HEK293 (cell line): ENCODE measurements at regions not wholly inside any gene's neighbourhood (a gene's known extent, or its start where the extent isn't known, plus 50 kb on each side); places are given as distances from the start of the nearest gene placed in this dataset.

Source experiments
- CTCF ChIA-PET: fragments of 350-600 bp; formaldehyde crosslinking; extraction: SDS; loops from one replicate; lab custom pipeline; 2021; ENCODE audit warnings: antibody characterized with exemption; lab: Yijun Ruan, JAX
- POLR2A ChIA-PET: fragments of 300-600 bp; formaldehyde crosslinking; extraction: SDS; loops from one replicate; lab custom pipeline; 2020; ENCODE audit warnings: antibody characterized with exemption, inconsistent platforms; lab: Yijun Ruan, JAX
- H3K27ac ChIP-seq: fragments of 200-500 bp; sonication (Bioruptor generic); 2 replicates; pipeline ENCODE4 v1.5.1; 2014; ENCODE audit warnings: low read depth, low read length, control low read depth, inconsistent platforms; ENCODE audit errors: extremely low read depth
- H3K36me3 ChIP-seq, 2 experiments: fragments of 200-500 bp in 1 of 2; sonication (Bioruptor generic) in 1 of 2; 1 replicate in 1 of 2; 2 replicates in 1 of 2; pipeline ENCODE4 v1.5.1; 2014 to 2017; ENCODE audit warnings: inconsistent platforms in 2 of 2, low read length in 2 of 2; ENCODE audit not compliant: control insufficient read depth in 2 of 2, insufficient read depth in 1 of 2
- H3K4me1 ChIP-seq: fragments of 200-500 bp; sonication (Bioruptor generic); 2 replicates; pipeline ENCODE4 v1.5.1; 2014; ENCODE audit warnings: mild to moderate bottlenecking, low read length, inconsistent platforms; ENCODE audit not compliant: control insufficient read depth, insufficient read depth
- H3K4me3 ChIP-seq: 2 replicates; pipeline ENCODE4 v1.5.1; 2011; ENCODE audit warnings: low read depth, mild to moderate bottlenecking, control low read depth, low read length, moderate library complexity
- H3K9me3 ChIP-seq: fragments of 200-500 bp; sonication (Bioruptor generic); 2 replicates; pipeline ENCODE4 v1.5.1; 2014; ENCODE audit warnings: low read depth, low read length, inconsistent platforms; ENCODE audit not compliant: control insufficient read depth, insufficient read depth
- BCL11B ChIP-seq: fragments of 450-650 bp; formaldehyde crosslinking; IDR thresholded peaks from 2 replicates; pipeline ENCODE4 v1.5.1; 2016; ENCODE audit warnings: low read depth, missing biosample characterization, missing genetic modification characterization
- FEZF1 ChIP-seq: fragments of 450-650 bp; formaldehyde crosslinking; IDR thresholded peaks from 2 replicates; pipeline ENCODE4 v1.5.1; 2016; ENCODE audit warnings: missing biosample characterization, missing genetic modification characterization
- GLIS2 ChIP-seq: fragments of 450-650 bp; formaldehyde crosslinking; IDR thresholded peaks from 2 replicates; pipeline ENCODE4 v1.5.1; 2016; ENCODE audit warnings: missing biosample characterization, missing genetic modification characterization
- MZF1 ChIP-seq: fragments of 450-650 bp; formaldehyde crosslinking; IDR thresholded peaks from 2 replicates; pipeline ENCODE4 v1.5.1; 2017; ENCODE audit warnings: missing biosample characterization, missing genetic modification characterization, borderline replicate concordance
- RBAK ChIP-seq: fragments of 450-650 bp; formaldehyde crosslinking; IDR thresholded peaks from 2 replicates; pipeline ENCODE4 v1.5.1; 2016; ENCODE audit warnings: missing biosample characterization, missing genetic modification characterization
- REPIN1 ChIP-seq: fragments of 450-650 bp; formaldehyde crosslinking; IDR thresholded peaks from 2 replicates; pipeline ENCODE4 v1.5.1; 2017; ENCODE audit warnings: missing biosample characterization, missing genetic modification characterization, low read depth
- SP3 ChIP-seq: fragments of 450-650 bp; formaldehyde crosslinking; IDR thresholded peaks from 2 replicates; pipeline ENCODE4 v1.5.1; 2016; ENCODE audit warnings: missing biosample characterization, missing genetic modification characterization
- ZBTB17 ChIP-seq: fragments of 450-650 bp; formaldehyde crosslinking; IDR thresholded peaks from 2 replicates; pipeline ENCODE4 v1.5.1; 2016; ENCODE audit warnings: missing biosample characterization, missing genetic modification characterization
- ZNF157 ChIP-seq: fragments of 450-650 bp; formaldehyde crosslinking; IDR thresholded peaks from 2 replicates; pipeline ENCODE4 v1.5.1; 2016; ENCODE audit warnings: missing biosample characterization, missing genetic modification characterization
- ZNF24 ChIP-seq: fragments of 450-650 bp; formaldehyde crosslinking; IDR thresholded peaks from 2 replicates; pipeline ENCODE4 v1.5.1; 2016; ENCODE audit warnings: missing biosample characterization, missing genetic modification characterization
- ZNF302 ChIP-seq: fragments of 450-650 bp; formaldehyde crosslinking; IDR thresholded peaks from 2 replicates; pipeline ENCODE4 v1.5.1; 2016; ENCODE audit warnings: missing biosample characterization, missing genetic modification characterization, low read depth
- ZNF324 ChIP-seq: fragments of 450-650 bp; formaldehyde crosslinking; IDR thresholded peaks from 2 replicates; pipeline ENCODE4 v1.5.1; 2016; ENCODE audit warnings: missing biosample characterization, missing genetic modification characterization
- ZNF521 ChIP-seq: fragments of 450-650 bp; formaldehyde crosslinking; IDR thresholded peaks from 2 replicates; pipeline ENCODE4 v1.5.1; 2017; ENCODE audit warnings: missing biosample characterization, mild to moderate bottlenecking, missing genetic modification characterization
- ZNF658 ChIP-seq: fragments of 450-650 bp; formaldehyde crosslinking; IDR thresholded peaks from 2 replicates; pipeline ENCODE4; 2016; ENCODE audit warnings: missing biosample characterization, missing genetic modification characterization
- ZNF792 ChIP-seq: fragments of 450-650 bp; formaldehyde crosslinking; IDR thresholded peaks from 2 replicates; pipeline ENCODE4 v1.5.1; 2016; ENCODE audit warnings: missing biosample characterization, missing genetic modification characterization
- ZNF837 ChIP-seq: fragments of 450-650 bp; formaldehyde crosslinking; IDR thresholded peaks from 2 replicates; pipeline ENCODE4 v1.5.1; 2016; ENCODE audit warnings: missing biosample characterization, missing genetic modification characterization
- TF ChIP-seq, protein P1 (sequence below): fragments of 450-650 bp; formaldehyde crosslinking; IDR thresholded peaks from 2 replicates; pipeline ENCODE4 v1.5.1; 2017; ENCODE audit warnings: missing biosample characterization, missing genetic modification characterization
- TF ChIP-seq, protein P2 (sequence below): fragments of 450-650 bp; formaldehyde crosslinking; IDR thresholded peaks from 2 replicates; pipeline ENCODE4 v1.5.1; 2016; ENCODE audit warnings: missing biosample characterization, missing genetic modification characterization, borderline replicate concordance
- TF ChIP-seq, protein P3 (sequence below): fragments of 450-650 bp; formaldehyde crosslinking; IDR thresholded peaks from 2 replicates; pipeline ENCODE4 v1.5.1; 2016; ENCODE audit warnings: missing biosample characterization, missing genetic modification characterization
- TF ChIP-seq, protein P4 (sequence below): fragments of 450-650 bp; formaldehyde crosslinking; optimal IDR thresholded peaks from 2 replicates; pipeline ENCODE3; 2016; ENCODE audit warnings: missing biosample characterization, mild to moderate bottlenecking, missing genetic modification characterization
- TF ChIP-seq, protein P5 (sequence below): fragments of 450-650 bp; formaldehyde crosslinking; IDR thresholded peaks from 2 replicates; pipeline ENCODE4 v1.5.1; 2016; ENCODE audit warnings: missing biosample characterization, missing genetic modification characterization
- TF ChIP-seq, protein P6 (sequence below): fragments of 450-650 bp; formaldehyde crosslinking; IDR thresholded peaks from 2 replicates; pipeline ENCODE4 v1.5.1; 2016; ENCODE audit warnings: missing biosample characterization, missing genetic modification characterization
- TF ChIP-seq, protein P7 (sequence below): fragments of 450-650 bp; formaldehyde crosslinking; IDR thresholded peaks from 2 replicates; pipeline ENCODE4 v1.5.1; 2016; ENCODE audit warnings: missing biosample characterization, missing genetic modification characterization

DNA sequence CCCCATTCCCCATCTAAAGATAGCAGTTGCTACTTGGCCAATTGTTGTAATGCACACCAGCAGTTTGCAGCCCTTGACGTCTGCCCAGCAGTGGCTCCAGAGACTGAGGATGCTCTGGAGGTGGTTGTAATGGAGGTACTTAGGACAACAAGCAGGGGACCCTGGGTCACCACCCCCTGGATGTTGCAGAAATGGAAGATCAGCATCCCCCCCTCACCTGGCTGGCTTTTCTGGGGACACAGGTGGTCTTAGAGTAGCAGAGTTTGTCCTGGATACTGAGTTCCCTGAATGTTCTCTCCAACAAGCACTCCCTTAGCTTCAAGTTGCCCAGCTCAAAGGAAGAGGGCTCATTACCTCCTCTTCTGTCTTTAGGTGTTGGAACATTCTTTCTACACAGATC is 250.5 kb downstream of the AACS start:
- Histone ChIP-seq H3K4me3 (no peak overlapping the region), H3K4me1 (no peaks in the 10 kb centered on the region), H3K36me3 (no peaks in the 10 kb centered on the region), H3K9me3 (no peaks in the 10 kb centered on the region), H3K27ac (no peak overlapping the region)
- CTCF ChIA-PET: interaction anchor here (2.0 kb wide), 1 partner anchor 16 kb away, joined by 5 read pairs; no protein-coding TSS in a partner anchor
- POLR2A ChIA-PET: no interaction called here
- TF ChIP-seq ZNF324: no peak
- TF ChIP-seq ZNF837: no peak
- TF ChIP-seq, protein P1, sequence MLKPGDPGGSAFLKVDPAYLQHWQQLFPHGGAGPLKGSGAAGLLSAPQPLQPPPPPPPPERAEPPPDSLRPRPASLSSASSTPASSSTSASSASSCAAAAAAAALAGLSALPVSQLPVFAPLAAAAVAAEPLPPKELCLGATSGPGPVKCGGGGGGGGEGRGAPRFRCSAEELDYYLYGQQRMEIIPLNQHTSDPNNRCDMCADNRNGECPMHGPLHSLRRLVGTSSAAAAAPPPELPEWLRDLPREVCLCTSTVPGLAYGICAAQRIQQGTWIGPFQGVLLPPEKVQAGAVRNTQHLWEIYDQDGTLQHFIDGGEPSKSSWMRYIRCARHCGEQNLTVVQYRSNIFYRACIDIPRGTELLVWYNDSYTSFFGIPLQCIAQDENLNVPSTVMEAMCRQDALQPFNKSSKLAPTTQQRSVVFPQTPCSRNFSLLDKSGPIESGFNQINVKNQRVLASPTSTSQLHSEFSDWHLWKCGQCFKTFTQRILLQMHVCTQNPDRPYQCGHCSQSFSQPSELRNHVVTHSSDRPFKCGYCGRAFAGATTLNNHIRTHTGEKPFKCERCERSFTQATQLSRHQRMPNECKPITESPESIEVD (tag by site-specific recombination): no peak
- TF ChIP-seq, protein P2, sequence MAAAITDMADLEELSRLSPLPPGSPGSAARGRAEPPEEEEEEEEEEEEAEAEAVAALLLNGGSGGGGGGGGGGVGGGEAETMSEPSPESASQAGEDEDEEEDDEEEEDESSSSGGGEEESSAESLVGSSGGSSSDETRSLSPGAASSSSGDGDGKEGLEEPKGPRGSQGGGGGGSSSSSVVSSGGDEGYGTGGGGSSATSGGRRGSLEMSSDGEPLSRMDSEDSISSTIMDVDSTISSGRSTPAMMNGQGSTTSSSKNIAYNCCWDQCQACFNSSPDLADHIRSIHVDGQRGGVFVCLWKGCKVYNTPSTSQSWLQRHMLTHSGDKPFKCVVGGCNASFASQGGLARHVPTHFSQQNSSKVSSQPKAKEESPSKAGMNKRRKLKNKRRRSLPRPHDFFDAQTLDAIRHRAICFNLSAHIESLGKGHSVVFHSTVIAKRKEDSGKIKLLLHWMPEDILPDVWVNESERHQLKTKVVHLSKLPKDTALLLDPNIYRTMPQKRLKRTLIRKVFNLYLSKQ (tag by site-specific recombination): no peak
- no peak for TF ChIP-seq ZNF302
- no peak for TF ChIP-seq ZNF521 (tag by site-specific recombination)
- no peak for TF ChIP-seq ZBTB17
- no peak for TF ChIP-seq ZNF658 (tag by site-specific recombination)
- no peak for TF ChIP-seq MZF1 (tag by site-specific recombination)
- no peak for TF ChIP-seq ZNF792
- no peak for TF ChIP-seq GLIS2 (tag by site-specific recombination)
- TF ChIP-seq, all 188 proteins: peak for 0

DNA sequence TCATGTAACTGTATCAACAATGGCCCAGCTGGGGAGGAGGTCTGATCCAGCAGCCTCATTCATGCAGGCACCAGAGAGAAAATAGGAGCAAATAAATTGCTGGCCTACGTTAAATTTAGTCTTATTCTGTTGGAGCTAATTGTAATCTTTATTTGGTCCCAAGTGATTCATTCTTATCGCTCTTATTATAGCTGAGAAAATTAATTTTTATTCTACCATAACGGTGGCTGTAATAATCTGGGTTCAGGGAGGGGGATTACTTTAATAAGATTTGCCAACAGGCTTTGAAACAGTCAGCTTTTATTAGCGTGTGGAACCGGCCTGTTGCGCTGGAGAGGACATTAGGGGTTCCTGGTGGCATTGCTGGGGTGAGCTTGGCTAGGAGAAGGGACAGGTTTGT is 254.9 kb downstream of the AACS start:
- H3K4me3 ChIP-seq: no peak overlapping the region
- no peak overlapping the region for H3K27ac ChIP-seq
- H3K4me1 ChIP-seq: no peaks in the 10 kb centered on the region
- H3K36me3 ChIP-seq: no peaks in the 10 kb centered on the region
- CTCF ChIA-PET: interaction anchor here (0.7 kb wide), 1 partner anchor 155 kb away, joined by 5 read pairs; no protein-coding TSS in a partner anchor
- H3K9me3 ChIP-seq: no peaks in the 10 kb centered on the region
- POLR2A ChIA-PET: no interaction called here
- TF ChIP-seq SP3 (no peak), REPIN1 (tag by site-specific recombination) (no peak), BCL11B (no peak), ZNF302 (no peak), ZBTB17 (no peak), ZNF24 (tag by site-specific recombination) (no peak), RBAK (tag by site-specific recombination) (no peak), FEZF1 (tag by site-specific recombination) (no peak), ZNF157 (no peak)
- TF ChIP-seq, protein P3, sequence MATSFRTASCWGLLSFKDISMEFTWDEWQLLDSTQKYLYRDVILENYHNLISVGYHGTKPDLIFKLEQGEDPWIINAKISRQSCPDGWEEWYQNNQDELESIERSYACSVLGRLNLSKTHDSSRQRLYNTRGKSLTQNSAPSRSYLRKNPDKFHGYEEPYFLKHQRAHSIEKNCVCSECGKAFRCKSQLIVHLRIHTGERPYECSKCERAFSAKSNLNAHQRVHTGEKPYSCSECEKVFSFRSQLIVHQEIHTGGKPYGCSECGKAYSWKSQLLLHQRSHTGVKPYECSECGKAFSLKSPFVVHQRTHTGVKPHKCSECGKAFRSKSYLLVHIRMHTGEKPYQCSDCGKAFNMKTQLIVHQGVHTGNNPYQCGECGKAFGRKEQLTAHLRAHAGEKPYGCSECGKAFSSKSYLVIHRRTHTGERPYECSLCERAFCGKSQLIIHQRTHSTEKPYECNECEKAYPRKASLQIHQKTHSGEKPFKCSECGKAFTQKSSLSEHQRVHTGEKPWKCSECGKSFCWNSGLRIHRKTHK (tag by site-specific recombination): no peak
- TF ChIP-seq, protein P4, sequence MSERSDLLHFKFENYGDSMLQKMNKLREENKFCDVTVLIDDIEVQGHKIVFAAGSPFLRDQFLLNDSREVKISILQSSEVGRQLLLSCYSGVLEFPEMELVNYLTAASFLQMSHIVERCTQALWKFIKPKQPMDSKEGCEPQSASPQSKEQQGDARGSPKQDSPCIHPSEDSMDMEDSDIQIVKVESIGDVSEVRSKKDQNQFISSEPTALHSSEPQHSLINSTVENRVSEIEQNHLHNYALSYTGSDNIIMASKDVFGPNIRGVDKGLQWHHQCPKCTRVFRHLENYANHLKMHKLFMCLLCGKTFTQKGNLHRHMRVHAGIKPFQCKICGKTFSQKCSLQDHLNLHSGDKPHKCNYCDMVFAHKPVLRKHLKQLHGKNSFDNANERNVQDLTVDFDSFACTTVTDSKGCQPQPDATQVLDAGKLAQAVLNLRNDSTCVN (tag by site-specific recombination): no peak
- TF ChIP-seq, protein P5, sequence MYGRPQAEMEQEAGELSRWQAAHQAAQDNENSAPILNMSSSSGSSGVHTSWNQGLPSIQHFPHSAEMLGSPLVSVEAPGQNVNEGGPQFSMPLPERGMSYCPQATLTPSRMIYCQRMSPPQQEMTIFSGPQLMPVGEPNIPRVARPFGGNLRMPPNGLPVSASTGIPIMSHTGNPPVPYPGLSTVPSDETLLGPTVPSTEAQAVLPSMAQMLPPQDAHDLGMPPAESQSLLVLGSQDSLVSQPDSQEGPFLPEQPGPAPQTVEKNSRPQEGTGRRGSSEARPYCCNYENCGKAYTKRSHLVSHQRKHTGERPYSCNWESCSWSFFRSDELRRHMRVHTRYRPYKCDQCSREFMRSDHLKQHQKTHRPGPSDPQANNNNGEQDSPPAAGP (tag by site-specific recombination): no peak
- TF ChIP-seq, protein P6, sequence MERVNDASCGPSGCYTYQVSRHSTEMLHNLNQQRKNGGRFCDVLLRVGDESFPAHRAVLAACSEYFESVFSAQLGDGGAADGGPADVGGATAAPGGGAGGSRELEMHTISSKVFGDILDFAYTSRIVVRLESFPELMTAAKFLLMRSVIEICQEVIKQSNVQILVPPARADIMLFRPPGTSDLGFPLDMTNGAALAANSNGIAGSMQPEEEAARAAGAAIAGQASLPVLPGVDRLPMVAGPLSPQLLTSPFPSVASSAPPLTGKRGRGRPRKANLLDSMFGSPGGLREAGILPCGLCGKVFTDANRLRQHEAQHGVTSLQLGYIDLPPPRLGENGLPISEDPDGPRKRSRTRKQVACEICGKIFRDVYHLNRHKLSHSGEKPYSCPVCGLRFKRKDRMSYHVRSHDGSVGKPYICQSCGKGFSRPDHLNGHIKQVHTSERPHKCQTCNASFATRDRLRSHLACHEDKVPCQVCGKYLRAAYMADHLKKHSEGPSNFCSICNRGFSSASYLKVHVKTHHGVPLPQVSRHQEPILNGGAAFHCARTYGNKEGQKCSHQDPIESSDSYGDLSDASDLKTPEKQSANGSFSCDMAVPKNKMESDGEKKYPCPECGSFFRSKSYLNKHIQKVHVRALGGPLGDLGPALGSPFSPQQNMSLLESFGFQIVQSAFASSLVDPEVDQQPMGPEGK (tag by site-specific recombination): no peak
- TF ChIP-seq, protein P7, sequence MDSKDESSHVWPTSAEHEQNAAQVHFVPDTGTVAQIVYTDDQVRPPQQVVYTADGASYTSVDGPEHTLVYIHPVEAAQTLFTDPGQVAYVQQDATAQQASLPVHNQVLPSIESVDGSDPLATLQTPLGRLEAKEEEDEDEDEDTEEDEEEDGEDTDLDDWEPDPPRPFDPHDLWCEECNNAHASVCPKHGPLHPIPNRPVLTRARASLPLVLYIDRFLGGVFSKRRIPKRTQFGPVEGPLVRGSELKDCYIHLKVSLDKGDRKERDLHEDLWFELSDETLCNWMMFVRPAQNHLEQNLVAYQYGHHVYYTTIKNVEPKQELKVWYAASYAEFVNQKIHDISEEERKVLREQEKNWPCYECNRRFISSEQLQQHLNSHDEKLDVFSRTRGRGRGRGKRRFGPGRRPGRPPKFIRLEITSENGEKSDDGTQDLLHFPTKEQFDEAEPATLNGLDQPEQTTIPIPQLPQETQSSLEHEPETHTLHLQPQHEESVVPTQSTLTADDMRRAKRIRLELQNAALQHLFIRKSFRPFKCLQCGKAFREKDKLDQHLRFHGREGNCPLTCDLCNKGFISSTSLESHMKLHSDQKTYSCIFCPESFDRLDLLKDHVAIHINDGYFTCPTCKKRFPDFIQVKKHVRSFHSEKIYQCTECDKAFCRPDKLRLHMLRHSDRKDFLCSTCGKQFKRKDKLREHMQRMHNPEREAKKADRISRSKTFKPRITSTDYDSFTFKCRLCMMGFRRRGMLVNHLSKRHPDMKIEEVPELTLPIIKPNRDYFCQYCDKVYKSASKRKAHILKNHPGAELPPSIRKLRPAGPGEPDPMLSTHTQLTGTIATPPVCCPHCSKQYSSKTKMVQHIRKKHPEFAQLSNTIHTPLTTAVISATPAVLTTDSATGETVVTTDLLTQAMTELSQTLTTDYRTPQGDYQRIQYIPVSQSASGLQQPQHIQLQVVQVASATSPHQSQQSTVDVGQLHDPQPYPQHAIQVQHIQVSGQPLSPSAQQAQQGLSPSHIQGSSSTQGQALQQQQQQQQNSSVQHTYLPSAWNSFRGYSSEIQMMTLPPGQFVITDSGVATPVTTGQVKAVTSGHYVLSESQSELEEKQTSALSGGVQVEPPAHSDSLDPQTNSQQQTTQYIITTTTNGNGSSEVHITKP (tag by site-specific recombination): no peak
